HG03521 (cell line): ENCODE measurements at regions not wholly inside any gene's neighbourhood (a gene's known extent, or its start where the extent isn't known, plus 50 kb on each side); places are given as distances from the start of the nearest gene placed in this dataset.
"Not testable (repeated sequence)": the region's sequence is repeated elsewhere in the genome, so short reads cannot be mapped to it uniquely, and the experiment has no call there.

Source experiments
- ATAC-seq: cut with Tn5 transposase; IDR thresholded peaks from one replicate; pipeline ENCODE4 v1.9.1; 2021; ENCODE audit warnings: mild to moderate bottlenecking, moderate library complexity; ENCODE audit not compliant: unreplicated experiment

DNA sequence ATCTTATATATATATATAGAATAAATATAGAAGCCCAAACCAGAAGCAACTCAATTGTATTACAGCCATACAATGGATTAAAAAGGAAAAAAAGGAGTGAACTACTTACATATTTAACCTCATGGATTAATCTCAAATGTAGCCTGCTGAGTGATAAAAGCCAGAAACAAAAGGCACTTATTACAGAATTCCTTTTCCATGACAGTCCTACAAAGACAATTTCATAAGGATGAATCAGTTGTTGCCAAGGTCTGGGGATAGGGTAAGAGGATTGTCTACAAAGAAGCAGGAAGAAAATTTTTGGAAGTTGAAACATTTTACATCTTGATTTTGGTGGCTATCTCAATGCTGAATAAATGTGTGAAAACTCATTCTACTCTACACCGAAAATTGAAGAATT is 103.9 kb upstream of the DCC start:
- no peak for ATAC-seq

DNA sequence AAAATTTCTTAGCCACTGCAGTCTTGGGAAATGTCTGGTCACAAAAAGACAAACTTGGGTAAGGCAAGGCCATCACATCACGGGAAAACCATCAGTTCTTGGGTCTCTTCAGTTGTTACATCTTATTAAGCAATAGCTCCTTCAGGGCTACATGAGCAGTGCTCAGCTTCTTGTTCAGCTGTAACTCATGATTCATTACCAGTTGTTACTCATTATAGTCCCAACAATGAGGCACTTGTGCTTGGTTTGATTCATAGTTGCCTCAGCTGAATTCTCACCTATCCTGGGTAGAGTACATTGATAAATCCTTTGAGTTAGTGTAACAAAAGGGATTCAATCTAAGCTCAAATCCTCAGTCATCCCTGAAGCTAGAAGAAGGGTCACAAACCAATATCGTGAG is 102.4 kb upstream of the DCC start:
- no peak for ATAC-seq

DNA sequence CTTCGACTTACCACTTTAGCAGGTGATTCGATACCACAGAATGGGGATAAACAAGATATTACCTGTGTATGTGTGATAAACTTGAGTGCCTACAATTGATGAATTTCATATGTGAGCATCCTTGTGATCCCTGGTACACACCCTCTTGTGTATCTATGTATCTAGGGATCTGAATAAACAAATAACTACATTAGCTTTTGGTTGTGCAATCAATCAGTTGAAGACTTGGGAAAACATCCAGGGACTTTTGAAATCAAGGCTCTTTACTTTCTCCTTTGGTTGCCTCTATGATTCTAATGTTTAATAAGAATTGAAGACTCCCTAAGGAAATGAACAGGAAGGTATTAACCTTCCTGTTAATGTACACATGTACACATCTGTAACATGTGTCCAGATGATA is 97.3 kb upstream of the DCC start:
- no peak for ATAC-seq

DNA sequence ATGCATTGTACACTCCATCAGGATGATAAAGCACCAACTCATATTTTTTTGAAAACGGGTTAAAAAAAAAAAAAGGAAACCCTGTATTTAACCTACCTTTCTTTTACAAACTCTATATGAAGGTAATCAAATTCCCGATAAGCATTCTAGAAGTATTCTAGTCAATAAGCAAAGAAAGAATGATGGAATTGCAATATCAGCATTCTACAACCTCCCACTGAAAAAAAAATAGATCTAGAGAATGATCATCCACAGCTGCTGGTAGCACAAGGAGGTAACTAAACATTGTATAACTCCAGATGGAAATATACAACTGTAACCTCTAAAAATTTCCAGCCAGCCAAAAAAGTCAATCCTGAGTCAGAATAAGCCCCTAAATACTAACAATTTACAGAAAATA is 95.3 kb upstream of the DCC start:
- no peak for ATAC-seq

DNA sequence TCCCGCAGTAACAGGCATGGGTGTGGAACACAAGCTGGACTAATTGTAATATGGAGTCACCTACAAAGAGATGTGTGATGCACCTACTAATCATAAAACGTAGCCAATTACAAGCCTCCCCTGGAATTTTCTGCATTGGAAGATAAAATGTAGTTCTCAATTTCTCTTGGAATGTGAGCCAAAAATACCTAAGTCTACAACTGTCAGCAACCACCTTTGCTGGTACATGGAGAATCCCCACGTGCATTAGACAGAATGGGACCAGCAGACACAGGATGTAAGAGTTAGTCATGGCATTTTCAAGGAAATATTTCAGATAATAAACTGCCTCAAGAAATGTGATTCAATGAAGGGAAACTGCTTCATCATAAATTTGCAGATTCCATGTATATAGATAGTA is 85.6 kb upstream of the DCC start:
- ATAC-seq: no peak

DNA sequence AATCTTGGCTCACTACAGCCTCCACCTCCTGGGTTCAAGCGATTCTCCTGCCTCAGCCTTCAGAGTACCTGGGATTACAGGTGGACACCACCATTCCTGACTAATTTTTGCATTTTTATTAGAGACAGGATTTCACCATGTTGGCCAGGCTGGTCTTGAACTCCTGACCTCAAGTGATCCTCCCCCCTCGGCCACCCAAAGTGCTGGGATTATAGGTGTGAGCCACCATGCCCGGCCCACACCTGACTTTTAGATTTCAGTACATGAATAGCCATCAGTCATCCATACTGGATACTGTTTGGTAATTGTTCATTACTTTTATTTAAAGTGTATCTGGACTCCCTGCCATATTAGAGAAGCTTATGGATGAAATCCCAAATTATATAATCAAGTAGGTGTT is 82.6 kb upstream of the DCC start:
- ATAC-seq: not testable (repeated sequence)

DNA sequence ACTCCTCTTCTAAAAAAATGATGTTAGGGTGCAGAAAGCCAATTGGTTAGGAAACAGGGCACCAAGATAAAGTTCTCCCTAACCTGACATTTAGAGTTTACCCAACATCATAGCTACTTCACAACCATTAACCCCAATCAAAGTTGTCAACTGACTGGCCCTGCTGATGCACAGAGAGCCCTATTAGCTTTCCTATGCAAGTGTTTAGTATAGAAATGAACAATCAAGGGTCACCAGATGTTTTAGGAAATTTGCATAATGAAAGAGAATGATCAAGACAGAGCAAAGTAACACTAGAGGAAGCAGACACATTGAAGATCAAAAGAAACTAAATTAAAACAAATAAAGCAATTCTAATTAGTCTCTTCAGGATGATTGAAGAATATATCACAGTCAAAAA is 64.2 kb upstream of the DCC start:
- ATAC-seq: no peak

DNA sequence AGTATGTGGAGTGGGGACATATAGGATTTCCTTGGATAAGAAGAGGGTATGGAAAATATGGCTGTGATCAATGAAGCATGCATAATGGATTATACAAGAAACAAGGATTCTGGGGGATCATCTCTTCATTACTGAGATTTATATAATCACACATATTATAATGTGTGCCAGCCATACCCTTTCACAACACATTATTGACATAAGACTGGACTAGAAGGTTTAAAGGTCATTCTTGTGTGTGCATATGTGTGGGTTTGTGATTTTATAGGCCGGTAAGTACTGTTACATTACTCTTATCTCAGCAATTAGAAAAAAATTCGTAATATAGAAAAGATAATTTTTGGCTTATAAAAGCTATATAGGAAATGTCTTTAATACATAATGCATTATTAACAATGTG is 62.2 kb upstream of the DCC start:
- no peak for ATAC-seq

DNA sequence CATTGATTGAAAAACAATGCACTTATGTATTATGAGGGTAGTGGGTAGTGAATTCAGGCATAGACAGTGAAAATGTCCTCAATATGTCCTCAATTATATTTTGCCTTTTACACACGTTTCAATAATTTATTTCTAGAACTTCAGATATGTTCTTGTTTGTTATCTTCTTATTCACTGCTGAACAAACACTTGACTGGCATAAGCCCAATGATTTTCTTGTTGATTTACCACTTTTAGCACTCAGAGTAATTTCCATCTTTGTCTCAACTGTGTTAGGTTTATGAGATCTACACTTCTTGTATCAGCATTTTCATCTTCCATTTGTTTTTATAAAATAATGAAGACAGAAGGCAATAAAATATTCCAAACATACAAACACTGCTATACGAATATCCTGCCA is 61.8 kb upstream of the DCC start:
- no peak for ATAC-seq

DNA sequence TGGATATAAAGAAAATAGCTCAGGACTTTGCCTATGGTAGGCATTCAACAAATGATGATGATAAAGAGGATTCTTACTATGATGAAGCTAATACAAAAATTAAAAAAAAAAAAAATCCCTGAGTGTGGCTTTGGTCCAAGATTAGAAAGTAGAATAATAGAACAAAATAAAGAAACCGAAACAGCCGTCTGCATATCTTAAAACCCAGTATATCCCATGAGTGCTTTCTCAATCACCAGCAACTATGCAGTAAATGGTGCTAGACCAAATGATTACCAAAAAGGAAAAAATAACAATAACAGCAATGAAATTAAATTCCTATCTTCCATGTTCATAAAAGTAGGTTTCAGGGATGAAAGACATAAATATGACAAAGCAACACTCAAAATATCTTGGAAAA is 59.3 kb upstream of the DCC start:
- ATAC-seq: no peak

DNA sequence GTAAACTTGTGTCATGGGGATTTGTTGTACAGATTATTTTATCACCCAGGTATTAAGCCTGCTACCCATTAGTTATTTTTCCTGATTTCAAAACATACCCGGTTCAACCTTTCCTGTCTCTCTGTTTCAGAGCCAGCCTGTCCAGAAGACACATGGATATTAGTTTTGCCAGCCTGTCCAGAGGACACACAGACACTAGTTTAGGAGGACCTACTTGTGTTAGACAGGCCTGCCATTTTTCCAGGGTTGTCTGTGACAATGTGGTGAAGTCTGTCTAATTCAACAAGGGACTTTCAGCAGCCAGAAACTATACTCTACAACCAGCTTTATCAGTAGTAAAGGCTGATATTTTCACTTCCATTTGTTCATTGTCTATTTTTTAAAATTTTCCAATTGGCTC is 56.1 kb upstream of the DCC start:
- no peak for ATAC-seq

DNA sequence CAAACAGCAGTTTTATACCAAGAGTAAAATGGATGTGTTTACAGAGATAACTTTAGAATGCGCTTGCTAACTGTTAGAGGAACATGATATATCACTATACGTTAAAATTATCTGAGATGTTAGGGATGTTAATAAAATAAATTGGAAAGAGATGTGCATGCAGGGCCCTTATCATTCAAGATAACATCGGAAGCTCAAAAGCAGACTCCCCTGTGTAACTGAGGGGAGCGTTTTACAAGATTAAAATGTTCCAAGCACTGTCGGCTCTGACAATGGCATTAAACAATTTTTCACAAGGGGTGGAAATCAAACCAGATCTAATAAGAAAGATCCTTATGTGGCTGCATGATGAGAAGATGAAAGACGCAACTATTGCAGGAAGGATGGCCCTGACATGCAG is 53.3 kb upstream of the DCC start:
- ATAC-seq: no peak

DNA sequence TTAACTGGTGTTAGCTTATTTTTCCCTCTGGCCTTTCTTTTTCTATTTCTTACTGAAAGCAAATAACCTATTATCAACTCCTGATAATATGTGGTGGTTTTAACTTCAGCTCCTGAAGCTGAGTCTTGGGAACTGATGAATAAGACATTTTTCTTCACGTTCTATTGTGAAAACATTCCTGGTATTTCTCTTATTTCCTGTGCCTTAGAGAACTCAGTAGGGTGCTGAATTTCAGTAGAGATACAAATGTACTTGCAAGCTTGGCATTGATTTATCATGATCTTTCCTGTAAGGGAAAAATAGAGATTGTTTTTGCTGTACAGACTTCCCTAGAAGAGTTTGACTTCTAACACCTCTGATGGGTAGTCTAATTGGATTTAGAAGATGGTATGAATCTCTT is 52.8 kb upstream of the DCC start:
- ATAC-seq: no peak

DNA sequence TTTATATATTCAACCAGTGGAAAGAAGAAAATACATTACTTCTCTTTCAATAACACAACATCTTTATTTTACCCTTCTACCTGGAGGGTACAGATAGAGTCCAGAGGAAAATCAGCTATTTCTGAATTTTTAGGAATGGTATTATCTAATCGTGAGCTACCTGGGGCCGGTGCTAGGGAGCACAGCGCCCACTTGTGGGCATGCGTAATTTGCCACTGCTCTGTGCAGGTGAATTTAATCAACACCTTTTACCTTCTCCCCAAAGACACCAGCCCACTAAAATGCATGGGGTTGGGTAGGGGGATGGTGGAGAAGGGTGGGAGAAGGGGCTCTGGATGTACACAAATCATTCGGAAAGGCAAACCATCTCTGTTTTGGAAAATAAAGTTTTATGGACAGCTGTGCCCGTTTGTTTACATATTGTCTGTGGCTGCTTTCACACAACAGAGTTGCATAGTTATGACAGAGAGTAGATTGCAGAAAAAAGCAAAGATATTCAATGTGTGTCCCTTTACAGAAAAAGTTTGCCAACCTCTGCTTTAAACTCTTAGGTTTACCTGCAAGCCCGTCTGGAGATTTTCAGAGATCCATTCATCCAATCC is 51.5 kb upstream of the DCC start:
- no peak for ATAC-seq

DNA sequence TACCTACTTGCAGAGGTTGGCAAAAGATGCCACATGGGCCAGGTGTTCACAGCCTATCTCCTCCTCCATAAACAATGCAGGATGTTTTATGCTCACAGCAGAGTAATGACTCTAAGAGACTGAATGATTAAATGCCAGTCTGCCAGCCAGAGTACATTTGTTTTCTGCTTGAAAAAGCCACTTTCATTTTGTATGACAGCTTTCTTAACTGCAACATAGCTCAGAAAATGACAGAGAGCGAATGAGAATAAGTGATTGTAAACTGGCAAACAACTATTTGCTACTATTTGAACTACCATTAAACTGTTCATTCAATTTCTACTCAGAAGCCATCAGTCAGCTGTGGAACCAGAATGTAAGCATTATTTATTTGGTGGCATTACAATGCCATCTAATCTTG is 50.6 kb upstream of the DCC start:
- ATAC-seq: no peak
